Hindlimb muscle (tissue), 1 donor: ENCODE measurements at regions not wholly inside any gene's neighbourhood (a gene's known extent, or its start where the extent isn't known, plus 50 kb on each side); places are given as distances from the start of the nearest gene placed in this dataset.
A peak's percentile ranks its signal among the peaks of the same experiment; 100 is the strongest.
"Not testable (repeated sequence)": the region's sequence is repeated elsewhere in the genome, so short reads cannot be mapped to it uniquely, and the experiment has no call there.

Experiments
- DNase-seq: peaks from one replicate; pipeline ENCODE4 v3.0.0-alpha.2; 2013

DNA sequence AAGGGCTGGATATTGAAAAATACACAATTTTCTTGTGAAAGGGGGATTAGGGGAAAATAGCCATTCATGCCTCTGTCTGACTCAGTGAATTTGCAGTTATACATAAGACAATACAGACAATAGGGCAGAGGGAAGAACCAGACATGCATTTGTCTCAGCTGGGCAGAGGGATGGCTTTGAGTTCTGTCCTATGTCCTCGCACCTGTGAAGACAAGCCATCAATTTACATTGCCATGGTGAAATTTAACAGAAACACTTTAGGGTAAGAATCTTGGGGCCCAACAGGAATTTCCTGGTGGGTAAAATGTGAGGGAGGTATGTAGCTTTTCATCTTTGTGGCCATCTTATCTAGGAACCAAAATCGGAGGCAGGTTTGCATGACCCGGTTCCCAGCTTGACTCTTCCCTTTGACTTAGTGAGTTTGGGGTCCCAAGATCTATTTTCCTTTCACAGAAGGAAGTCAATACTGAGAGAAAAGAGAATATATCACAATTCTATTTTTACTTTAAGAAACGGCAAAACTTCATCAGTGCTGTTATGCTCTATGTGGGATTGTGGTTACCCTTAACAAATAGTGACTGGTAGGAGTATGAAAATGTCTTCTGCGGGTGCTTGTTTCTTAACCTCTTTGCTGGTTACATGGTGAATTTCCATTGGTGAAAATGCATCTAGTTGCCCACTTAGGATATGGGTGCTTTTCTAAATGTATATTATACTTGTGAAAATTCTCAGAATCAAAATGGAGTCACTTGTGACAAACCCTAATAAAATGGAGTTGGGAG lies 221.8 kb downstream of the SPP2 start:
- no peak for DNase-seq

DNA sequence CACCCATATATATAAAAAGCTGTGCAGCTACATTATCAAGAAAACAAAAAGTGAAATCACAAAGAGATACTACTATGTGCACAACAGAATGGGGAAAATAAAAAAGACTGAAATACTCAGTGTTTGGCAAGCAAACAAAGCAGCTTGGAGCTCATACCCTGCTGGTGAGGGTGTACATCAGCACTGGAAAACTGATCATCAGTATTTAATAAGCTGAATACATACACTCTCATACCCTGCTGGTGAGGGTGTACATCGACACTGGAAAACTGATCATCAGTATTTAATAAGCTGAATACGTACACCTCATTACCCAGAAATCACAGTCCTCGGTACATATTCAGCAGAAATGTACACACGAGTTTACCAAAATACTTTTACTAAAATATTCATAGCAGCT lies 220.8 kb downstream of the SPP2 start:
- no peak for DNase-seq

DNA sequence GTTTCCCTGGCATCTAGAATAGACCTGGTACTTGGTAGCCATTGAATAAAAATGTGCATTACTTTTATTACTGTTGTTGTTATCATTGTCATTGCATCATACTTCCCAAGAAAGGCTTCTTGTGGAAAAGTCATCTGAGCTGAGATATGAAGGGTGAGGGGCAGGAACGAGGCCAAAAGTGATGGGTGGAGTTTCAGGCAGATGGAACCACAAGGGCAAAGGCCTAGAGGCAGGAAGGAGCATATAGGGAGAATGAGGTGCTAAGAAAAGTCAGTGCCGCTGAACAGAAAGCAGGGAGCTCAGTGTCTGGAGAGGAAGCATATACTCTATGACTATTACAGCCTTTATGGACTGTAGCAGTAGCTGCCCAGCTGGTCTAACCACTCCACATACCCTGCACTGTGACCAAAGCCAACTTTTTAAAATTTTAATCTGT lies 219.3 kb downstream of the SPP2 start:
- no peak for DNase-seq

DNA sequence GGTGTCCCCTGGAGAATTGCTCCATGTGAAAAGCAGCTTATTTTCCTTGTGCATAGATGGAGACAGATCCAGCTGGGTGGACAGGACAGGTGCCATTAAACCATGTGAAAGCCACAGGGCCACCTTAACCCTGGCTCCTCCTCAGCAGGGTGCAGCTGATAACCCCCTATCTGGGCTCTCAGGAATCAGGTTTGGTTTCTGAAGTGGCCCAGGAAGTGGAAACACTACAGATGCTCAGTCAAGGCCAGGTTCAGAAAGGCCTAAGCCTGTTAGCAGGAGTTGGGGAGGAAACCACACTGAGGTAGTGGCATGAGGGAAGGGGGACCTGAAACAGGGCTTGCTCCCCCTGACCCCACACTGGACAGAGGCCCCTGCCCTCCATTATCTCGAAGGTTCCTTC lies 217.0 kb downstream of the SPP2 start:
- DNase-seq: no peak

DNA sequence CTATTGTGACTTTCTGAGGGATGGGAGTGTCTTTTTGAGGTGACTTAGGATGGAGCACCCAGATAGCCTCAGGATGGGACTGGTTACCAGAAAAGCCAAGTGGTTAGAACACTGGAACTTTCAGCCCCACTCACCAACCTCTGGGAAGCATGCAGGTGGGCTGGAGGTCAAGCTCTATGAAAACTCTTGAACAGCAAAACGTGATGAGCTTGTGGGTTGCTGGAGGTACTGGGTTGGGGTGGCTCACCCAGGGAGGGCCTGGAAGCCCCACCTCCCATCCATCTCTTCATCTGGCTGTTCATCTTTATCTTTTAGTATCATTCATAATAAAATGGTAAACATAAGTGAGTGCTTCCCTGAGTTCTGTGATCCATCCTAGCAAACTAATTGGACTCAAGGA lies 216.4 kb downstream of the SPP2 start:
- no peak for DNase-seq

GRCh38 chr2:234265206-234265605 lies 214.7 kb downstream of the SPP2 start:
- no peak for DNase-seq

- DNase-seq: no peak
Measured at GRCh38 chr2:234261736-234262135, 211.2 kb downstream of the SPP2 start.

DNA sequence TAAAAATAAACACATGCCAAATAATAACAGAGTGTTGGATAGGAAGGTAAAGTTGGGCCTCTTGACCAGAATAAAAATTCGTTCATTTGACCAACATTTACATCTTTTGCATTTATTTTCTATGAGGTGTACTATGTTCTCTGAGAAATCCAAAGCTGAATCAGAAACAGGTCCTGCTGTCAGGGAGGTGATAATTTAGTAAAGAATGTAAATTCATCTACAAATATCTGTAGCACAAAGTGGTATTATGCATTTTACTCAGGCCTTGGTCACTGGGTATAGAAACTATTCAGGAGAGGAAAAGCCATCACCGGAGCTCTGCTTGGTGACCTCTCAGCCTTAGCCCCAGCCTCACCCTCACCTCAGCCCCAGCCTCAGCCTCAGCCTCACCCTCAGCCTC lies 208.9 kb downstream of the SPP2 start:
- DNase-seq: no peak

DNA sequence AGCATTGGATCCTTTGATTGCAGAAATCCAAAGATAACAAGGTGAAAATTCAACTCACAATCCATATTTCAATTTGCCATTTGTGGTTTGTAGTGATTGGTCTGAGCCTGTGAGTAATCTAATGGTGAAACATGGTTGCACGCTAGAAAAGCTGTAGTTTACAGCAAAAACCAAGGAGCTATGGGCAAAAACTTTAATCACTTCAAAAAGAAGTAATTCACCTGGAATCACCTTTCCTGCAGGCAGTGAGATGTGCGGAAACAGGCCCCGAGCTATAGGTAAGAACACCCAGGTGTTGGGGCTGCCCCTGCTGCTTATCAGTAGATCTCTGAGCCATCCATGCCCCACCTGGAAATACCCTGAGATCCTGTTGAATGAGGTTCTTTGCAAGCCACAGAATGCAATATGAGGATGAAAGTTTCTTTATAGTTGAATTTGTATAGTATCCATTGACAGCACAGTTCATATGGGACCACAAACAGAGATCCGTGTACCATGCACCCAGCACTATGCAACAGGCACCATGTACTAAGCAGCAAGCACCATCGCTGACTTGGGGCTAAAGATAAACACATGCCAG lies 208.2 kb downstream of the SPP2 start:
- DNase-seq: no peak

GRCh38 chr2:234257859-234258561 lies 207.5 kb downstream of the SPP2 start:
- peak; percentile 29 for DNase-seq

GRCh38 chr2:234256516-234256915 lies 206.0 kb downstream of the SPP2 start:
- DNase-seq: no peak

- no peak for DNase-seq
Measured at GRCh38 chr2:234254783-234255521, 204.4 kb downstream of the SPP2 start.

DNA sequence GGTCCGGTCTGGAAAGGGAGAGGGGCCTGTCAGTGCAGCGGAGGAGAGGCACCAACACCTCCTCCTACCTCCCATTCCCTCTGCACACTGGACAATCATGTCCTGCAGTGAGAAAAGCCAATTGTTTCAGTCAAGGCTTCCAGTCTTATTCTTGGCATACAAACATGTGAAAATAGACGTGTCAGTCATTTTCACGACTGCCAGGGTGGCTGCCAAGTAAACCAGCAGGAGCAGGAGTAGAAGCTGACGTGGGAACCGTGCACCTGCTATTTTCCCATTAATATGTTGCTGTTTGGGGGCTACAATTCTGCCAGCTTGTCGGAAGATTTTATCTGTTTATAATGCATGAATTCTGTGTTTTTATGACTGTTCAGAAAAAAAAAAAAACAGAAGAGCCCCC lies 202.3 kb downstream of the SPP2 start:
- no peak for DNase-seq

- DNase-seq: peak; percentile 3
Measured at GRCh38 chr2:234251326-234252271, 201.1 kb downstream of the SPP2 start.

DNA sequence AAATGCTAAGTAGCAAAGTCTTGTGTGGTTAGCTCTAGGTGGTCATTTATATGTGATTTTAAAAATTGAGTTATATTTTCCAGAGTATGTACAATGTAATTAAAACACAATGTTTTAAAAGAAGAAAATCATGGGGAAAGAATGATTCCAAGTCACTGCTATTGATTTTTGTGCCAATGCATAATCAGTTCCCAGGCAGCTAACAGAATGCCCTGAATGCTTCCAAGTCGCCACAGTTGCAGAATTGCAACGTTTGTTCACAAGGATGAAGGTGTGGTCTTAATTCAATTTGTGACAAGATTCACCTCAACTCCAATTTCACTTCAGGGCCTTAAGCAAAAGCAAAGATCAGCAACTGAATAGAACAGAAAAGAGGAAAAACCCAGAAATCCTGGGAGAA lies 200.4 kb downstream of the SPP2 start:
- DNase-seq: no peak

- no peak for DNase-seq
Measured at GRCh38 chr2:234249873-234250272, 199.4 kb downstream of the SPP2 start.

DNA sequence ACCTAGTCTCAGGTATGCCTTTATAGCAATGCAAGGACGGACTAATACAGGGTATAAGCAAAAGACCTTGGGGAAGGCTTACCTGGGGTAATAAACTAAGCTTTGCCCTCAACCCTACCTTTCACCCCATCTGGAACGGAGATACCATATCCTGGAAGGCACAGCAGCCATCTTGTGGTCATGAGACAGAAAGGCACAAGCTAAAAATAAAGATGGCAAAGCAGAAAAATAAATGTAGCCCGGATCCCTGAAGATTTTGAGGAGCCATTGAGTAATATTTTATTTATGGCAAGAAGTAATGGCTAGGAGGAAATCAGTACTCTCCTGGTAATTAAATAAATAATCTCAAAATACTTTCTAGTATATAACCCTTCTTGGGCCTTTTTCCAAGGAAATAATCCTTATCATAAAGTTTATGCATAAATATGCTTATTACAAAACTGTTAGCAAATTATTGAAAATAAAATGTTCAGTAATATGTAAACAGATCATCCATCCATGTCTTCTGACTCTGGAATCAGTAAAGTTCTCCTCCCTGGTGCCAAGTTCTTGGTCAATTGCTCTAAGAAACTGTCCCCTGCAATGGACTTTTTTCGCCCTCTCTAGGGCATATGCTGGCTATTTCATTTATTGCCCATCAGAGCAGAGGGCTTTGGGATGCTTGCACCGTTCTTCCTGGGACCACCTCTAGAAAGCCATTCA lies 198.7 kb downstream of the SPP2 start:
- no peak for DNase-seq

DNA sequence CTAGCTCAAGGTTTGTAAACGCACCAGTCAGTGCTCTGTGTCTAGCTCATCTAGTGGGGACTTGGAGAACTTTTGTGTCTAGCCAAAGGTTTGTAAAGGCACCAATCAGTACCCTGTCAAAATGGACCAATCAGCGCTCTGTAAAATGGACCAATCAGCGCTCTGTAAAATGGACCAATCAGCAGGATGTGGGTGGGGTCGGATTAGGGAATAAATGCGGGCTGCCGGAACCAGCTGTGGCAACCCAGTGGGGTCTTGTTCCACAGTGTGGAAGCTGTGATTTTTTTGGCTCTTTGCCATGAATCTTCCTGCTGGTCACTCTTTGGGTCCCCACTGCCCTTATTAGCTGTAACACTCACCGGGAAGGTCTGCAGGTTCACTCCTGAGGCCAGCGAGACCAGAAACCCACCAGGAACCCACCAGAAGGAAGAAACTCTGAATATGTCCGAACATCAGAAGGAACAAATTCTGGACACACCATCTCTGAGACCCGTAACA lies 197.8 kb downstream of the SPP2 start:
- DNase-seq: not testable (repeated sequence)

DNA sequence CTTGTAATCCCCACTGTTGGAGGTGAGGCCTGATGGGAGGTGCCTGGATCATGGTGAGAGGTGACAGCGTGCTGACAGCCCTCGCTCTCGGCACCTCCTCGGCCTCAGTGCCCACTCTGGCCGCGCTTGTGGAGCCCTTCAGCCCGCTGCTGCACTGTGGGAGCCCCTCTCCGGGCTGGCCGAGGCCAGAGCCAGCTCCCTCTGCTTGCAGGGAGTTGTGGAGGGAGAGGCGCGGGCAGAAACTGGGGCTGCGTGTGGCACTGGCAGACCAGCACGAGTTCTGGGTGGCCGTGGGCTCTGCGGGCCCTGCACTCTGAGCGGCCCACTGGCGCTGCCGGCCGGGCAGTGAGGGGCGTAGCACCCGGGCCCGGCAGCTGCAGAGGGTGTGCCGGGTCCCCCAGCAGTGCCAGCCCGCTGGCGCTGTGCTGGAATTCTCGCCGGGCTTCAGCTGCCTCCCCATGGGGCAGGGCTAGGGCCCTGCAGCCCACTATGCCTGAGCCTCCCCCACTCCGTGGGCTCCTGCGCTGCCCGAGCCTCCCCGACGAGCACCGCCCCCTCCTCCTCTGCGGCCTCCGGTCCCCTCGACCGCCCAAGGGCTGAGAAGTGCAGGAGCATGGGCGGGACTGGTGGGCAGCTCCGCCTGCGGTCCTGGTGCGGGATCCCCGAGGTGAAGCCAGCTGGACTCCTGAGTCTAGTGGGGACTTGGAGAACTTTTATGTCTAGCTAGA lies 197.1 kb downstream of the SPP2 start:
- no peak for DNase-seq

DNA sequence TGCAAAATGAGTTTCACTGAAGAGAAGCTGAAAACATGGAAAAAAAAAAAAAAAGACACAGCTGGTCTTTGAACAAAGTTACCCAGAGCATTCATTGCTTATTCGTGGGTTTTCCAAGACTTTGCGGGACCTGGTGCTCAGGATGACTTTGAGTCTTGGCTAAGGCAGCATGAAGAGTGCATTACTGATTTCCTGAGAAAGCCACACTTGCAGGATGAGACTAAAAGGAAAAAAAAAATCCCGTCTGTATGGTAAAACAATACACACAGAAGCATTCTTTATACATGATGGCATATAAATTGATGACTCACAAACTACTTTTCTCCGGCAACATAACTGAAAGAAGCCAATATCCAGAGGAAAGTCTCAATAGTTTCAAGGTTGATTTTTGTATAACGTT lies 195.4 kb downstream of the SPP2 start:
- DNase-seq: peak; percentile 23
